AG09319 (cell line): ENCODE measurements at regions not wholly inside any gene's neighbourhood (a gene's known extent, or its start where the extent isn't known, plus 50 kb on each side); places are given as distances from the start of the nearest gene placed in this dataset.

Source experiments
- DNase-seq: peaks from one replicate; pipeline ENCODE4 v3.0.0-alpha.2; 2010; ENCODE audit warnings: low read depth; ENCODE audit errors: extremely low read depth
- TF ChIP-seq, protein P1 (sequence below): IDR thresholded peaks from 2 replicates; pipeline ENCODE4 v1.5.1; 2011; ENCODE audit warnings: low read depth, mild to moderate bottlenecking, inconsistent platforms, low read length, moderate library complexity

DNA sequence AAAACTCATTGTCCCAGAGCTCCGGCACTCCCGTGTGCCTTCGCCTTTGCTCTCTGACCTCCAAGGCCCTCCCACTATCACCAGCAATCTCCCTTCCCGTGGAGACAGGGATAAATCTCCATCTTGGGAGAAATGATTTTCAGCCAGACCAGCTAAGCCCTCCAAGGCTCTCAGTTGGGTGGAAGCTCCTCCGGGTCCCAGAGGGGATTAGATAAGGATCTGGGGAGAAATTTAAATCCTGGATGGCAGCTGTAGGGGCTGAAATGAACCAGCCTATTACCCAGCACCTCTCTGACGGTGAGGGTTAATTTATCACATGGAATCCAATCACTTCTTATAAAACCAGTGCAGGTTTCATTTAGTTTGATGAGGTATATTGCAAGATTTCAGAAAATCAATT lies 366.2 kb downstream of the FBXW7 start:
- DNase-seq = no peak
- TF ChIP-seq, protein P1, sequence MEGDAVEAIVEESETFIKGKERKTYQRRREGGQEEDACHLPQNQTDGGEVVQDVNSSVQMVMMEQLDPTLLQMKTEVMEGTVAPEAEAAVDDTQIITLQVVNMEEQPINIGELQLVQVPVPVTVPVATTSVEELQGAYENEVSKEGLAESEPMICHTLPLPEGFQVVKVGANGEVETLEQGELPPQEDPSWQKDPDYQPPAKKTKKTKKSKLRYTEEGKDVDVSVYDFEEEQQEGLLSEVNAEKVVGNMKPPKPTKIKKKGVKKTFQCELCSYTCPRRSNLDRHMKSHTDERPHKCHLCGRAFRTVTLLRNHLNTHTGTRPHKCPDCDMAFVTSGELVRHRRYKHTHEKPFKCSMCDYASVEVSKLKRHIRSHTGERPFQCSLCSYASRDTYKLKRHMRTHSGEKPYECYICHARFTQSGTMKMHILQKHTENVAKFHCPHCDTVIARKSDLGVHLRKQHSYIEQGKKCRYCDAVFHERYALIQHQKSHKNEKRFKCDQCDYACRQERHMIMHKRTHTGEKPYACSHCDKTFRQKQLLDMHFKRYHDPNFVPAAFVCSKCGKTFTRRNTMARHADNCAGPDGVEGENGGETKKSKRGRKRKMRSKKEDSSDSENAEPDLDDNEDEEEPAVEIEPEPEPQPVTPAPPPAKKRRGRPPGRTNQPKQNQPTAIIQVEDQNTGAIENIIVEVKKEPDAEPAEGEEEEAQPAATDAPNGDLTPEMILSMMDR = no peak

DNA sequence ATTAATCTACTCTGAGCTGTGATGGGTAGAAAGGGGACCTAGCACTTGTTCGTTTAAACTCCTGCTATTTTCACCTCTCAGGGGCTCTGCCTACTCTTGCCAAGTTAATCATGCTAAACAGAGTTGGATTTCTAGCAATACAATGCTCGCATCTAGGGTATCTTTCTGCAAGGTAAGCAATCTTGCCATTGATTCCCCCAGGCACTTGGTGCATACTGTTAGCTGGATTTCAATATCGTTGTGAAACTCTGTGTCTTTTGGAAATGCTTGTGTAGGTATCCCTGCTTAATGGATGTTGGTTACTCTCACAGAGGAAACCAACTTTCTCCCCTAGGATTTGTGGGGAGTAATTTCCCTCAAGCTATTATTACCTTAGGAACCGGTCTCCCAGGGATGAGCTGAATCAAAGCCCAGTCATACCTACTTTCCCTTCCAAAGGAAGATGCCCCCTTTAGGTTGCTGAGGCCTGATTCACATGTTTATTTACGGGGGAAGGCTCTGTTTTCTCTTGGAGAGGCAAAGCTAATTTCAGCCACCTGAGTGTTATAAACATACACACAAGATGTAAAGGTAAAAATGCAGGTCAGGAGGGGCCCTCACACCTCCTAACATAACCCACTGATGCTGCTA lies 366.8 kb downstream of the FBXW7 start:
- TF ChIP-seq, protein P1 = no peak
- no peak for DNase-seq

DNA sequence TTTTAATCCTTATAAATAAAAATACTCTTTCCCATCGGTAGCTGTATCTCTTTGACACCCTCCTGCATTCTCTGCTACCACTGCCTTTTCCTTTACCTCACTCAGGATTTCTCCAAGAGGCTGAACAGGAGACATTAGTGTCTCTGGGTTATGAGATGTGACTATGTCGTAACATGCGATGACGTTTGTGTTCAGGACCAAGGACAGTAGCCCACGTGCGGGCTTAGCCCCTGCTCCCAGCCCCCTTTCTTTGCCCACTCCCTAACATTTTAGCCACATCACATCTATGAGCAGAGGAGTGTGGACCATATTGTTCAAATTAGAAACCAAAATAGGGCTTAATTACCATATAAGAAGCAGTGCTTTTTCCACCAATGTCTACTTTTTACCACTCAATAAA lies 369.3 kb downstream of the FBXW7 start:
- DNase-seq = no peak
- TF ChIP-seq, protein P1 = no peak

DNA sequence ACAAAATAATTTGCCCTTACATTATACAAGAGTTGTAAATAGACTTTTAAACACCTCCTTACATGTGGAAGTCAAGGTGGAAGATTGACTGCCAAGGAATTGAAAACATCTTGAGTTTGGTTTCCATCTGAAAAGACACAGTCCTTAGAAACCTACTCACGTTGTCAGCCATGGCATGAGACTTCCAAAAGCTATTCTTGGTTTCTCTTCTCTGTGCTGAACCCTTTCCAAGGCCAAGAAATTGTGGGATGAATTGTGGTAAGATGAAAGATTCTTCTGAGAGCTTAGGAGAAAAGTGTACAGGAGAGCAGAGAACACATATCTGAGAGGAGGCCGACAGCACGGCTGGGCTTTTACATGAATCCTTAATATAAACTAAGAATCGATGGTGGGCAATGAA lies 370.0 kb downstream of the FBXW7 start:
- TF ChIP-seq, protein P1 = no peak
- no peak for DNase-seq

DNA sequence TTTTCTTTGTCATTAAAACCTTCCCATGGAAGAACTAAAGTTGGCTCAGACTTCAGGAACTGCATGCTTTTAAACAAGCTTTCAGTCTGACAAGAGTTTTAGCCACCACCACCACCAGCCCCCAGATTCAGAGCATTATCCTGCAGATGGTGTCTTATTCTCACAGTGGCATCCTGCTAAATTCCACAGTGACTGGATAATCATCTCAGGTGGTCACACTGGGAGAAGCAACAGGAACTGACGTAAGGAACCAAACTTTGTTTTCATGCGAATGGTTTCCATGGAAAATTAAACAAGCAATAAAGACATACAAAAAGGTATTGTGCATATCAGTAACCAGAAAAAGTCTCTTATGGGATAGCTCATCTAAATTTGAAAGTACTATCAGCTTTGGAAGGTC lies 370.7 kb downstream of the FBXW7 start:
- DNase-seq = no peak
- TF ChIP-seq, protein P1 = no peak

DNA sequence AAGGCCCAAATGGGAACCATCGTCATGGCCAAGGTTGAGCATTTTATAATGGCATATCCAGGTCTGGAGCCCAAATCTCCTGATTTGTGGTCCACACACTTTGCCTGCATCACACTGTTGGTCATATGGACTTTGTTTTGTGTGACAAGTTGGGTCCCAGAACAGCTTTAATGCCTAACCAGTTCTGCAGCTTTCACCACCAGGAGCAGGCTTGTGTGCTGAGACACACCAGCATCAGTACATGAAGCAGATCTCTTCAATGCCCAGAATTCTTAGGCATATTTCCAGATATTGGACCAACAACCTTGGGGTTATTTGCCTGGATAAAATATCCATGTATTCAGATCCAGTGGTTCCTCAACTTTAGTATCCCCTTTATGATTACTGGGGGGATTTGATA lies 371.3 kb downstream of the FBXW7 start:
- TF ChIP-seq, protein P1 = no peak
- DNase-seq = no peak

DNA sequence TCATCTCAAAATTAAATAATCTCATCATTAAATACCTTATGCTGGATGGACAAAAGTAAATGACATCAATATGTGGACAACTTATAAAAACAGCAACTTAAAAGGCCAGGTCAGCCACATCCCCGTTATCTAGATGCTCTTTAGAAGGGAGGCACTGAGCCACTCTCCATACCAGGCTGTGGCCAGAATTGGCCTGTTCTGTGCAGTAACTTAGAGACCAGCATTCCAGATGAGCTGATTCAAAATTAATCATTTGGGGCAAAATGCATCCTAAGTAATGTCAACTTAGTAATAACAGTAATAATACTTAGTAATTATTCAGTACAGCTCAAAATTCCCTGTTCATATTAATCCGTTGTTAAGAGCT lies 373.6 kb downstream of the FBXW7 start:
- TF ChIP-seq, protein P1 = no peak
- no peak for DNase-seq
